K562 (cell line): ENCODE measurements at regions not wholly inside any gene's neighbourhood (a gene's known extent, or its start where the extent isn't known, plus 50 kb on each side); places are given as distances from the start of the nearest gene placed in this dataset.

Source experiments
- CTCF ChIP-seq, 3 experiments: IDR thresholded peaks in 2 of 3; conservative IDR thresholded peaks in 1 of 3; 2 replicates each; pipeline ENCODE4 v1.5.1; 2011 to 2012; ENCODE audit warnings: low read length in 3 of 3, mild to moderate bottlenecking in 3 of 3, control low read depth in 2 of 3, improper control_type of control experiment in 1 of 3, inconsistent platforms in 1 of 3, low read depth in 1 of 3, mixed read lengths in 1 of 3, moderate library complexity in 1 of 3; ENCODE audit not compliant: insufficient read depth in 2 of 3
- PRDM10 ChIP-seq: fragments of 450-650 bp; IDR thresholded peaks from 2 replicates; pipeline ENCODE4 v1.6.1; 2018; ENCODE audit not compliant: partially characterized antibody
- THRB ChIP-seq: fragments of 450-650 bp; formaldehyde crosslinking; conservative IDR thresholded peaks from 2 replicates; pipeline ENCODE4 v1.4.0; 2022; ENCODE audit warnings: mild to moderate bottlenecking, missing genetic modification characterization

- no peak for TF ChIP-seq PRDM10
- TF ChIP-seq CTCF (IDR thresholded peaks at IDR 0.05 in 2 of 3, conservative IDR thresholded peaks at IDR 0.05 in 1 of 3; ENCODE audit: insufficient read depth in 2 of 3, low read depth in 1 of 3, low read length in 3 of 3), result no peak
- TF ChIP-seq THRB (CRISPR knock-in tag), result no peak
These were observed 138.1 kb downstream of the TSHZ3 start for GRCh38 chr19:31211088-31211487.
